ENCODE measurements at regions not wholly inside any gene's neighbourhood (a gene's known extent, or its start where the extent isn't known, plus 50 kb on each side); places are given as distances from the start of the nearest gene placed in this dataset.

- TF ChIP-seq, protein P1, sequence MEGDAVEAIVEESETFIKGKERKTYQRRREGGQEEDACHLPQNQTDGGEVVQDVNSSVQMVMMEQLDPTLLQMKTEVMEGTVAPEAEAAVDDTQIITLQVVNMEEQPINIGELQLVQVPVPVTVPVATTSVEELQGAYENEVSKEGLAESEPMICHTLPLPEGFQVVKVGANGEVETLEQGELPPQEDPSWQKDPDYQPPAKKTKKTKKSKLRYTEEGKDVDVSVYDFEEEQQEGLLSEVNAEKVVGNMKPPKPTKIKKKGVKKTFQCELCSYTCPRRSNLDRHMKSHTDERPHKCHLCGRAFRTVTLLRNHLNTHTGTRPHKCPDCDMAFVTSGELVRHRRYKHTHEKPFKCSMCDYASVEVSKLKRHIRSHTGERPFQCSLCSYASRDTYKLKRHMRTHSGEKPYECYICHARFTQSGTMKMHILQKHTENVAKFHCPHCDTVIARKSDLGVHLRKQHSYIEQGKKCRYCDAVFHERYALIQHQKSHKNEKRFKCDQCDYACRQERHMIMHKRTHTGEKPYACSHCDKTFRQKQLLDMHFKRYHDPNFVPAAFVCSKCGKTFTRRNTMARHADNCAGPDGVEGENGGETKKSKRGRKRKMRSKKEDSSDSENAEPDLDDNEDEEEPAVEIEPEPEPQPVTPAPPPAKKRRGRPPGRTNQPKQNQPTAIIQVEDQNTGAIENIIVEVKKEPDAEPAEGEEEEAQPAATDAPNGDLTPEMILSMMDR (conservative IDR thresholded peaks at IDR 0.05) = no peak
- no peak overlapping the region for H3K27ac ChIP-seq
These were observed 581.8 kb upstream of the MMS22L start for GRCh38 chr6:97864826-97865225.

GRCh38 chr6:97865612-97866011 lies 582.6 kb upstream of the MMS22L start:
- TF ChIP-seq, protein P1 (conservative IDR thresholded peaks at IDR 0.05) = no peak
- no peak overlapping the region for H3K27ac ChIP-seq

GRCh38 chr6:97866616-97867015 lies 583.6 kb upstream of the MMS22L start:
- TF ChIP-seq, protein P1 (conservative IDR thresholded peaks at IDR 0.05) = no peak
- H3K27ac ChIP-seq = no peak overlapping the region

DNA sequence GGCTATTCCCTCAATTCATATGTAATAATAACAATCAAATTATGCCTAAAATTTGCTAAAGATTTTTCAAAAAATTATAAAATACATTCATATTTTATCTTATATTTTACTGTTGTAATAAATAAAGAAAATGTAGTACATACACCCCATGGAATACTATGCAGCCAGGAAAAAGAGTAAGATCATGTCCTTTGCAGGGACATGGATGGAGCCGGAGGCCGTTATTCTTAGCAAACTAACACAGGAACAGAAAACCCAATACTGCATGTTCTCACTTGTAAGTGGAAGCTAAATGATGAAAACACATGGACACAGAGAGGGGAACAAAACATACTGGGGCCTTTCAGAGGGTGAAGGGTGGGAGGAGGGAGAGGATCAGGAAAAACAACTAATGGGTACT lies 584.2 kb upstream of the MMS22L start:
- TF ChIP-seq, protein P1 (conservative IDR thresholded peaks at IDR 0.05) = no peak
- H3K27ac ChIP-seq = no peak overlapping the region

DNA sequence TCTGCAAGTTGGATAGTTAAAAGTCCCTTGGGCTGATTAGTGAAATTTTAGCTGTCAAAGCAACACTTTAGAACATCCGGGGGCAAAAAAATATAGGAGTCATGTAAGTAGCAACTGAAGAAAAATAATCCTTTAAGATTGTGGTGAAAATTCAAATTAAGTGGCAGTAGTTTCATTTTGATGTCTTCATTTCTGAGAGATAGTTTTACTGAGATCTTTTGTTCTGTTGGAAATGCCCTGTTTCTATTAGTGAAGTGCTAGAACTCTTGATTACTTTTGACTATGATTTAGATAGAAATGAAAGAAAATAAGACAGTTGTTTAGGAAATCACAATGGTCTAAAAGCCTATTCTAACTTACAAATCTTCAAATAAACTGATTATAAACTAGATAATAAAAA lies 587.3 kb upstream of the MMS22L start:
- TF ChIP-seq, protein P1 (conservative IDR thresholded peaks at IDR 0.05) = no peak
- no peak overlapping the region for H3K27ac ChIP-seq

DNA sequence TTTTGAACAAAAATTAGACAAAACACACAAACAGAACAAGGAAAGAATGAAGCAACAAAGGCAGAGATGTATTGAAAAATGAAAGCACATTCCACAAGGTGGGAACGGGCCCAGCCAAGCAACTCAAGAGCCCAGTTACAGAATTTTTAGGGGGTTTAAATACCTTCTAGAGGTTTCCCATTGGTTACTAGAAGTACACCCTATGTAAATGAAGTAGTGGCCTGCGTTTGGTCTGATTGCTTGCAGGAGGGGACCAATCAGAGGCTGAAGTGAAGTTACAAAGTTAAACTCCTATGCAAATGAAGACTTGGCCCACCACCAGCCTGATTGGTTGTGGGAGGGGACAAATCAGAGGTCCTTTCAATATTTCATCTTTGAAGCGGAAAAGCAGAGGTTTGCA lies 593.7 kb upstream of the MMS22L start:
- no peak overlapping the region for H3K27ac ChIP-seq
- TF ChIP-seq, protein P1 (conservative IDR thresholded peaks at IDR 0.05) = no peak

DNA sequence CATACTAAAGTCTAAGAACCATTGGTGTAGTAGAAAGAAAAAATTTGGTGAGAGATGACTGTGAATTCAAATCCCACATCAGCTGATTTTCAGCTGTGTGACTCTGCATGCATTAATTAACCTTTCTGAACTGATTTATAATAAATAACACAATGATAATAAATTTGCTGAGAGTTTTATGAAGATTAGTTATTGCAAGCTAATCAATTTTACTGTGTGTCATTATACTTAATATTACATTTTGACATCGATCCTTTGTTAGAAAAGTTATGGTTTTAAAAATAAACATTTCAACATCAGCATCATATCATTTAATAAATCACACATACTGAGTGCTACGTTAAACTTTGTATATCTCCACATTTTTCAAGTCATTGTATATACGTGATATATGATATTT lies 599.7 kb upstream of the MMS22L start:
- H3K27ac ChIP-seq = no peak overlapping the region
- TF ChIP-seq, protein P1 (conservative IDR thresholded peaks at IDR 0.05) = no peak

- TF ChIP-seq, protein P1 (conservative IDR thresholded peaks at IDR 0.05) = no peak
These were observed 602.3 kb upstream of the MMS22L start for GRCh38 chr6:97885325-97885724.

More at GRCh38 chr6:97885325-97885724, 602.3 kb upstream of the MMS22L start:
- no peak overlapping the region for H3K27ac ChIP-seq
